Fibroblast of lung (primary cell): ENCODE measurements at regions not wholly inside any gene's neighbourhood (a gene's known extent, or its start where the extent isn't known, plus 50 kb on each side); places are given as distances from the start of the nearest gene placed in this dataset.

Experiments used
- DNase-seq, 2 donors: peaks; one replicate each; pipeline versions ENCODE4 v3.0.0 to v3.0.0-alpha.2; 2010; ENCODE audit warnings: low read depth in 2 of 2
- H2AFZ ChIP-seq: 2 replicates; pipeline ENCODE4 v1.5.1; 2012; ENCODE audit warnings: low read length, control low read depth, inconsistent platforms
- H3K27ac ChIP-seq: 2 replicates; pipeline ENCODE4 v1.5.1; 2011; ENCODE audit warnings: low read length, control low read depth; ENCODE audit not compliant: insufficient read depth
- H3K27me3 ChIP-seq: 2 replicates; pipeline ENCODE4 v1.5.1; 2011; ENCODE audit warnings: mild to moderate bottlenecking, low read length; ENCODE audit not compliant: control insufficient read depth, insufficient read depth
- H3K36me3 ChIP-seq: 2 replicates; pipeline ENCODE4 v1.5.1; 2011; ENCODE audit warnings: low read length; ENCODE audit not compliant: control insufficient read depth, insufficient read depth
- H3K4me1 ChIP-seq: 2 replicates; pipeline ENCODE4 v1.5.1; 2011; ENCODE audit warnings: low read length; ENCODE audit not compliant: control insufficient read depth, insufficient read depth; ENCODE audit errors: extremely low read depth
- H3K4me2 ChIP-seq: 2 replicates; pipeline ENCODE4 v1.5.1; 2011; ENCODE audit warnings: low read length, control low read depth; ENCODE audit not compliant: insufficient read depth; ENCODE audit errors: extremely low read depth
- H3K4me3 ChIP-seq, 4 experiments: fragments of 200-600 bp in 1 of 4; sonication (generic) in 1 of 4; replicated peaks in 1 of 4; 2 replicates each; pipeline ENCODE4 v1.5.1; 2011 to 2016; ENCODE audit warnings: low read length in 4 of 4, low read depth in 3 of 4, mild to moderate bottlenecking in 3 of 4, control low read depth in 2 of 4, inconsistent platforms in 1 of 4, mixed read lengths in 1 of 4; ENCODE audit not compliant: insufficient read depth in 1 of 4; ENCODE audit errors: control extremely low read depth in 1 of 4
- H3K79me2 ChIP-seq: 2 replicates; pipeline ENCODE4 v1.5.1; 2012; ENCODE audit warnings: mild to moderate bottlenecking, low read length, inconsistent platforms; ENCODE audit not compliant: control insufficient read depth, insufficient read depth
- H3K9ac ChIP-seq: 2 replicates; pipeline ENCODE4 v1.5.1; 2011; ENCODE audit warnings: mild to moderate bottlenecking, low read length, control low read depth; ENCODE audit not compliant: insufficient read depth
- H3K9me3 ChIP-seq: 2 replicates; pipeline ENCODE4 v1.5.1; 2012; ENCODE audit warnings: low read depth, low read length; ENCODE audit not compliant: control insufficient read depth, insufficient read depth
- H4K20me1 ChIP-seq: 2 replicates; pipeline ENCODE4 v1.5.1; 2011; ENCODE audit warnings: low read length; ENCODE audit not compliant: control insufficient read depth, insufficient read depth; ENCODE audit errors: extremely low read depth
- CTCF ChIP-seq, 2 donors: IDR thresholded peaks in 1 of 2; conservative IDR thresholded peaks in 1 of 2; 1 replicate in 1 of 2; 2 replicates in 1 of 2; pipeline ENCODE4 v1.5.1; 2011 to 2012; ENCODE audit warnings: low read length in 2 of 2, control low read depth in 1 of 2, inconsistent platforms in 1 of 2, low read depth in 1 of 2, mild to moderate bottlenecking in 1 of 2
- EZH2 ChIP-seq: IDR thresholded peaks from 2 replicates; pipeline ENCODE4 v1.5.1; 2012; ENCODE audit warnings: low read length, control low read depth, mild to moderate bottlenecking; ENCODE audit errors: missing control alignments

GRCh38 chr2:8028981-8029380 is 652.9 kb upstream of the ID2 start:
- H4K20me1 ChIP-seq, result no peaks in the 10 kb centered on the region
- no peak overlapping the region for H3K9ac ChIP-seq
- H3K27ac ChIP-seq, result no peak overlapping the region
- peaks cover 3% of the 10 kb centered on the region for H3K27me3 ChIP-seq
- no peak for TF ChIP-seq CTCF (conservative IDR thresholded peaks at IDR 0.05 in 1 of 2, IDR thresholded peaks at IDR 0.05 in 1 of 2; ENCODE audit: low read depth in 1 of 2, low read length in 2 of 2)
- TF ChIP-seq EZH2, result no peak
- DNase-seq, result no peak
- no peaks in the 10 kb centered on the region for H3K4me1 ChIP-seq
- no peak overlapping the region for H3K4me2 ChIP-seq
- H3K36me3 ChIP-seq, result no peaks in the 10 kb centered on the region
- H3K9me3 ChIP-seq, result no peaks in the 10 kb centered on the region
- H3K79me2 ChIP-seq, result no peaks in the 10 kb centered on the region
- no peak overlapping the region for H2AFZ ChIP-seq
- no peak overlapping the region for H3K4me3 ChIP-seq

GRCh38 chr2:8030573-8031303 is 651.1 kb upstream of the ID2 start:
- Histone ChIP-seq H3K4me2 (no peak overlapping the region), H3K27me3 (peaks cover 3% of the 10 kb centered on the region), H3K4me1 (no peaks in the 10 kb centered on the region), H3K27ac (no peak overlapping the region), H3K9ac (no peak overlapping the region), H2AFZ (no peak overlapping the region), H3K36me3 (no peaks in the 10 kb centered on the region), H3K9me3 (no peaks in the 10 kb centered on the region), H4K20me1 (no peaks in the 10 kb centered on the region), H3K79me2 (no peaks in the 10 kb centered on the region), H3K4me3 (no peak overlapping the region)
- no peak for DNase-seq
- no peak for TF ChIP-seq EZH2
- no peak for TF ChIP-seq CTCF (conservative IDR thresholded peaks at IDR 0.05 in 1 of 2, IDR thresholded peaks at IDR 0.05 in 1 of 2; ENCODE audit: low read depth in 1 of 2, low read length in 2 of 2)

- H3K4me2 ChIP-seq, result no peak overlapping the region
- H4K20me1 ChIP-seq, result no peaks in the 10 kb centered on the region
Measured at GRCh38 chr2:8031370-8031769, 650.5 kb upstream of the ID2 start.

More at GRCh38 chr2:8031370-8031769, 650.5 kb upstream of the ID2 start:
- Histone ChIP-seq H3K27ac (no peak overlapping the region), H3K27me3 (peaks cover 3% of the 10 kb centered on the region), H2AFZ (no peak overlapping the region), H3K9ac (no peak overlapping the region), H3K36me3 (no peaks in the 10 kb centered on the region), H3K4me1 (no peaks in the 10 kb centered on the region), H3K79me2 (no peaks in the 10 kb centered on the region), H3K4me3 (no peak overlapping the region), H3K9me3 (no peaks in the 10 kb centered on the region)
- no peak for DNase-seq
- TF ChIP-seq CTCF (conservative IDR thresholded peaks at IDR 0.05 in 1 of 2, IDR thresholded peaks at IDR 0.05 in 1 of 2; ENCODE audit: low read depth in 1 of 2, low read length in 2 of 2) (no peak), EZH2 (no peak)
